ENCODE measurements at regions not wholly inside any gene's neighbourhood (a gene's known extent, or its start where the extent isn't known, plus 50 kb on each side); places are given as distances from the start of the nearest gene placed in this dataset.

- H3K36me3 Mint-ChIP-seq (ENCODE audit: low read depth), result no peaks in the 10 kb centered on the region
- Histone ChIP-seq H3K4me3 (no peak overlapping the region), H3F3A (replicated peaks; ENCODE audit: low read depth) (no peaks in the 10 kb centered on the region), H3K4me1 (ENCODE audit: insufficient read depth) (peaks cover 10% of the 10 kb centered on the region; the same call in 1 of the 2 replicates), H4K20me1 (replicated peaks; ENCODE audit: insufficient read depth) (no peaks in the 10 kb centered on the region), H3K27ac (ENCODE audit: low read depth) (0 out of 2 replicates have a peak overlapping the region, but pooled peaks have one; percentile 59), H3K79me2 (replicated peaks; ENCODE audit: insufficient read depth) (no peaks in the 10 kb centered on the region), H3K36me3 (ENCODE audit: insufficient read depth) (no peaks in the 10 kb centered on the region), H3K4me2 (no peak overlapping the region), H3K27me3 (ENCODE audit: insufficient read depth) (no peaks in the 10 kb centered on the region), H3K9me2 (ENCODE audit: insufficient read depth) (no peaks in the 10 kb centered on the region), H2AFZ (peak overlapping the region; percentile 56; the same call in 1 of the 2 replicates)
- no peaks in the 10 kb centered on the region for H3K9me3 Mint-ChIP-seq
- H3K27ac Mint-ChIP-seq, result no peak overlapping the region
- peaks cover 24% of the 10 kb centered on the region for H3K4me1 Mint-ChIP-seq
- no peak overlapping the region for H3K4me3 Mint-ChIP-seq
- H3K27me3 Mint-ChIP-seq (ENCODE audit: insufficient read depth, low read depth, poor library complexity), result peaks cover 2% of the 10 kb centered on the region
- ATAC-seq (no peak), DNase-seq (ENCODE audit: low spot score) (no peak)
- TF ChIP-seq, protein P1, sequence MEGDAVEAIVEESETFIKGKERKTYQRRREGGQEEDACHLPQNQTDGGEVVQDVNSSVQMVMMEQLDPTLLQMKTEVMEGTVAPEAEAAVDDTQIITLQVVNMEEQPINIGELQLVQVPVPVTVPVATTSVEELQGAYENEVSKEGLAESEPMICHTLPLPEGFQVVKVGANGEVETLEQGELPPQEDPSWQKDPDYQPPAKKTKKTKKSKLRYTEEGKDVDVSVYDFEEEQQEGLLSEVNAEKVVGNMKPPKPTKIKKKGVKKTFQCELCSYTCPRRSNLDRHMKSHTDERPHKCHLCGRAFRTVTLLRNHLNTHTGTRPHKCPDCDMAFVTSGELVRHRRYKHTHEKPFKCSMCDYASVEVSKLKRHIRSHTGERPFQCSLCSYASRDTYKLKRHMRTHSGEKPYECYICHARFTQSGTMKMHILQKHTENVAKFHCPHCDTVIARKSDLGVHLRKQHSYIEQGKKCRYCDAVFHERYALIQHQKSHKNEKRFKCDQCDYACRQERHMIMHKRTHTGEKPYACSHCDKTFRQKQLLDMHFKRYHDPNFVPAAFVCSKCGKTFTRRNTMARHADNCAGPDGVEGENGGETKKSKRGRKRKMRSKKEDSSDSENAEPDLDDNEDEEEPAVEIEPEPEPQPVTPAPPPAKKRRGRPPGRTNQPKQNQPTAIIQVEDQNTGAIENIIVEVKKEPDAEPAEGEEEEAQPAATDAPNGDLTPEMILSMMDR (conservative IDR thresholded peaks at IDR 0.05; ENCODE audit: low read depth in 2 of 2), result no peak
- TF ChIP-seq EZH2 (IDR thresholded peaks at IDR 0.05; ENCODE audit: low read depth, unreplicated experiment) (no peak), CREB1 (CRISPR knock-in tag; IDR thresholded peaks at IDR 0.05; ENCODE audit: low read depth) (no peak), REST (IDR thresholded peaks at IDR 0.05; ENCODE audit: unreplicated experiment) (no peak), ZNF114 (CRISPR knock-in tag; IDR thresholded peaks at IDR 0.05) (no peak), JUNB (IDR thresholded peaks at IDR 0.05; ENCODE audit: unreplicated experiment) (no peak), POLR2AphosphoS5 (IDR thresholded peaks at IDR 0.05; ENCODE audit: low read depth) (no peak), ZNF331 (CRISPR knock-in tag; IDR thresholded peaks at IDR 0.05; ENCODE audit: low read depth) (no peak), STAT1 (IDR thresholded peaks at IDR 0.05; ENCODE audit: unreplicated experiment) (no peak), ETS1 (IDR thresholded peaks at IDR 0.05) (no peak)
- TF ChIP-seq, protein P2, sequence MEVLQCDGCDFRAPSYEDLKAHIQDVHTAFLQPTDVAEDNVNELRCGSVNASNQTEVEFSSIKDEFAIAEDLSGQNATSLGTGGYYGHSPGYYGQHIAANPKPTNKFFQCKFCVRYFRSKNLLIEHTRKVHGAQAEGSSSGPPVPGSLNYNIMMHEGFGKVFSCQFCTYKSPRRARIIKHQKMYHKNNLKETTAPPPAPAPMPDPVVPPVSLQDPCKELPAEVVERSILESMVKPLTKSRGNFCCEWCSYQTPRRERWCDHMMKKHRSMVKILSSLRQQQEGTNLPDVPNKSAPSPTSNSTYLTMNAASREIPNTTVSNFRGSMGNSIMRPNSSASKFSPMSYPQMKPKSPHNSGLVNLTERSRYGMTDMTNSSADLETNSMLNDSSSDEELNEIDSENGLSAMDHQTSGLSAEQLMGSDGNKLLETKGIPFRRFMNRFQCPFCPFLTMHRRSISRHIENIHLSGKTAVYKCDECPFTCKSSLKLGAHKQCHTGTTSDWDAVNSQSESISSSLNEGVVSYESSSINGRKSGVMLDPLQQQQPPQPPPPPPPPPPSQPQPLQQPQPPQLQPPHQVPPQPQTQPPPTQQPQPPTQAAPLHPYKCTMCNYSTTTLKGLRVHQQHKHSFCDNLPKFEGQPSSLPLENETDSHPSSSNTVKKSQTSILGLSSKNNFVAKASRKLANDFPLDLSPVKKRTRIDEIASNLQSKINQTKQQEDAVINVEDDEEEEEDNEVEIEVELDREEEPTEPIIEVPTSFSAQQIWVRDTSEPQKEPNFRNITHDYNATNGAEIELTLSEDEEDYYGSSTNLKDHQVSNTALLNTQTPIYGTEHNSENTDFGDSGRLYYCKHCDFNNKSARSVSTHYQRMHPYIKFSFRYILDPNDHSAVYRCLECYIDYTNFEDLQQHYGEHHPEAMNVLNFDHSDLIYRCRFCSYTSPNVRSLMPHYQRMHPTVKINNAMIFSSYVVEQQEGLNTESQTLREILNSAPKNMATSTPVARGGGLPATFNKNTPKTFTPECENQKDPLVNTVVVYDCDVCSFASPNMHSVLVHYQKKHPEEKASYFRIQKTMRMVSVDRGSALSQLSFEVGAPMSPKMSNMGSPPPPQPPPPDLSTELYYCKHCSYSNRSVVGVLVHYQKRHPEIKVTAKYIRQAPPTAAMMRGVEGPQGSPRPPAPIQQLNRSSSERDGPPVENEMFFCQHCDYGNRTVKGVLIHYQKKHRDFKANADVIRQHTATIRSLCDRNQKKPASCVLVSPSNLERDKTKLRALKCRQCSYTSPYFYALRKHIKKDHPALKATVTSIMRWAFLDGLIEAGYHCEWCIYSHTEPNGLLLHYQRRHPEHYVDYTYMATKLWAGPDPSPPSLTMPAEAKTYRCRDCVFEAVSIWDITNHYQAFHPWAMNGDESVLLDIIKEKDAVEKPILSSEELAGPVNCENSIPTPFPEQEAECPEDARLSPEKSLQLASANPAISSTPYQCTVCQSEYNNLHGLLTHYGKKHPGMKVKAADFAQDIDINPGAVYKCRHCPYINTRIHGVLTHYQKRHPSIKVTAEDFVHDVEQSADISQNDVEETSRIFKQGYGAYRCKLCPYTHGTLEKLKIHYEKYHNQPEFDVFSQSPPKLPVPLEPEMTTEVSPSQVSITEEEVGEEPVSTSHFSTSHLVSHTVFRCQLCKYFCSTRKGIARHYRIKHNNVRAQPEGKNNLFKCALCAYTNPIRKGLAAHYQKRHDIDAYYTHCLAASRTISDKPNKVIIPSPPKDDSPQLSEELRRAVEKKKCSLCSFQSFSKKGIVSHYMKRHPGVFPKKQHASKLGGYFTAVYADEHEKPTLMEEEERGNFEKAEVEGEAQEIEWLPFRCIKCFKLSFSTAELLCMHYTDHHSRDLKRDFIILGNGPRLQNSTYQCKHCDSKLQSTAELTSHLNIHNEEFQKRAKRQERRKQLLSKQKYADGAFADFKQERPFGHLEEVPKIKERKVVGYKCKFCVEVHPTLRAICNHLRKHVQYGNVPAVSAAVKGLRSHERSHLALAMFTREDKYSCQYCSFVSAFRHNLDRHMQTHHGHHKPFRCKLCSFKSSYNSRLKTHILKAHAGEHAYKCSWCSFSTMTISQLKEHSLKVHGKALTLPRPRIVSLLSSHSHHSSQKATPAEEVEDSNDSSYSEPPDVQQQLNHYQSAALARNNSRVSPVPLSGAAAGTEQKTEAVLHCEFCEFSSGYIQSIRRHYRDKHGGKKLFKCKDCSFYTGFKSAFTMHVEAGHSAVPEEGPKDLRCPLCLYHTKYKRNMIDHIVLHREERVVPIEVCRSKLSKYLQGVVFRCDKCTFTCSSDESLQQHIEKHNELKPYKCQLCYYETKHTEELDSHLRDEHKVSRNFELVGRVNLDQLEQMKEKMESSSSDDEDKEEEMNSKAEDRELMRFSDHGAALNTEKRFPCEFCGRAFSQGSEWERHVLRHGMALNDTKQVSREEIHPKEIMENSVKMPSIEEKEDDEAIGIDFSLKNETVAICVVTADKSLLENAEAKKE (CRISPR knock-in tag; IDR thresholded peaks at IDR 0.05), result no peak
These were observed 92.1 kb upstream of the FGFR2 start for GRCh38 chr10:121690152-121690848.

Measured in GM23338 (cell line).